DOHH2 (cell line): ENCODE measurements at regions not wholly inside any gene's neighbourhood (a gene's known extent, or its start where the extent isn't known, plus 50 kb on each side); places are given as distances from the start of the nearest gene placed in this dataset.

ENCODE experiments used
- H3F3A ChIP-seq: fragments of 200-600 bp; sonication (generic), shearing (Covaris generic); 2 replicates; pipeline ENCODE4 v1.6.0; 2016; ENCODE audit warnings: antibody characterized with exemption, mild to moderate bottlenecking; ENCODE audit not compliant: control insufficient read depth, insufficient read depth
- H3K27ac ChIP-seq: fragments of 200-600 bp; sonication (generic); 2 replicates; pipeline ENCODE4 v1.5.1; 2014; ENCODE audit warnings: low read depth, mild to moderate bottlenecking, low read length, moderate library complexity
- H3K27me3 ChIP-seq: fragments of 200-600 bp; sonication (generic); 2 replicates; pipeline ENCODE4 v1.6.1; 2014; ENCODE audit warnings: mild to moderate bottlenecking, low read length, mixed read lengths; ENCODE audit not compliant: control insufficient read depth
- H3K36me3 ChIP-seq: fragments of 200-600 bp; sonication (generic); 2 replicates; pipeline ENCODE4 v1.6.1; 2014; ENCODE audit warnings: mild to moderate bottlenecking, low read length, moderate library complexity, mixed read lengths; ENCODE audit not compliant: control insufficient read depth
- H3K4me1 ChIP-seq: fragments of 200-600 bp; sonication (generic); 2 replicates; pipeline ENCODE4 v1.6.1; 2014; ENCODE audit warnings: mild to moderate bottlenecking, low read length, mixed read lengths; ENCODE audit not compliant: control insufficient read depth
- H3K4me2 ChIP-seq: fragments of 200-600 bp; sonication (generic); 2 replicates; pipeline ENCODE4 v1.6.0; 2014; ENCODE audit warnings: mild to moderate bottlenecking, low read length, moderate library complexity
- H3K4me3 ChIP-seq: fragments of 200-600 bp; sonication (generic); 2 replicates; pipeline ENCODE4 v1.5.1; 2014; ENCODE audit warnings: mild to moderate bottlenecking, low read length, mixed read lengths
- H3K79me2 ChIP-seq: fragments of 200-600 bp; sonication (generic); 2 replicates; pipeline ENCODE4 v1.6.1; 2014; ENCODE audit warnings: mild to moderate bottlenecking, low read length, mixed read lengths; ENCODE audit not compliant: control insufficient read depth
- H3K9me2 ChIP-seq: fragments of 200-600 bp; sonication (generic); replicated peaks from 2 replicates; pipeline ENCODE4 v1.6.1; 2014; ENCODE audit warnings: mild to moderate bottlenecking, low read length, mixed read lengths; ENCODE audit not compliant: control insufficient read depth
- H3K9me3 ChIP-seq: fragments of 200-600 bp; sonication (generic); 2 replicates; pipeline ENCODE4 v1.6.1; 2014; ENCODE audit warnings: antibody characterized with exemption, low read length, mixed read lengths; ENCODE audit not compliant: control insufficient read depth, insufficient read depth
- H4K20me1 ChIP-seq: fragments of 200-600 bp; sonication (generic); 2 replicates; pipeline ENCODE4 v1.6.0; 2014; ENCODE audit warnings: low read depth, mild to moderate bottlenecking, antibody characterized with exemption, low read length, moderate library complexity; ENCODE audit not compliant: control insufficient read depth, insufficient read depth
- EZH2phosphoT487 ChIP-seq: fragments of 200-600 bp; sonication (generic); IDR thresholded peaks from 2 replicates; pipeline ENCODE4 v1.6.1; 2017; ENCODE audit warnings: borderline replicate concordance, mild to moderate bottlenecking, antibody characterized with exemption, low read length, moderate library complexity, mixed read lengths
- TF ChIP-seq, protein P1 (sequence below): fragments of 200-600 bp; sonication (generic); IDR thresholded peaks from one replicate; pipeline ENCODE4 v1.5.1; 2014; ENCODE audit warnings: antibody characterized with exemption, mild to moderate bottlenecking, low read depth, low read length; ENCODE audit not compliant: poor library complexity, severe bottlenecking

DNA sequence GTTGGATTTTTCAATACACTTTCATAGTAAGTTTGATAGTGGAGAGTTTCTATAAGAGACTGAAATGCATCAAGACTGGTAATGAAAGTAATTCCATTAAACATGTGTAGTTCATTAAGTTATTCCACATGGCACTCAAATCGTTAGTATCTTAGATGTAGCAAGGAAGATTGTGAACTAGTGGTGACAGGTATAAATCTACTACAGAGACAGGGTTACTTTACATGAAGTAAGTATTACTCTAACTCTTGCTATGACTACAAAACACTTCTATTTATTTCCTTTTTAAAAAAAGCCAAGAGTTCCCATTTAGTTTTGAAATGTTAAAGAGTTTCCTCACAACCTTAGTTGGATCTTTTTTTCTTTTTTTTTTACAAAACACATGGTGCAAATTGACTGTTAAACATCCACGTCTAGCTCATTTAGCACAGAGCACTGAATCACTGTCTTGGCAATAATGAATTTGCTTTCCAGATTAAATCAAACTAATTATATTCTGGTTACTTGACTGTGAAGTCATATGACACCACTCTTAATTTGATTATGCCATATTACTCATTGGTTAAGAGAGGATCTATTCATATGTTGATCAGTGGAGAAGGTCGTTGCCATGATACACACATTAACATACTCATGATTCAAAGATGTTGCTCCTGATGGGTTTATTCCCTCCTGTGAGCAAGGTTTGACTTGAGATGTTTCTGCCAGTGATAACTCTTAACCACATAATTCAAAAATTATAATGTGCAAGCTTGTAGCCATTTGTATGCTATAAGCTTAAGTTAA, 644.8 kb downstream of the EFNA5 start:
- no peak overlapping the region for H3K4me3 ChIP-seq
- no peaks in the 10 kb centered on the region for H3K4me1 ChIP-seq
- no peaks in the 10 kb centered on the region for H3K9me3 ChIP-seq
- no peak overlapping the region for H3K4me2 ChIP-seq
- no peaks in the 10 kb centered on the region for H4K20me1 ChIP-seq
- no peaks in the 10 kb centered on the region for H3F3A ChIP-seq
- no peaks in the 10 kb centered on the region for H3K79me2 ChIP-seq
- no peak overlapping the region for H3K27ac ChIP-seq
- H3K9me2 ChIP-seq: no peaks in the 10 kb centered on the region
- H3K36me3 ChIP-seq: no peaks in the 10 kb centered on the region
- H3K27me3 ChIP-seq: no peaks in the 10 kb centered on the region
- TF ChIP-seq EZH2phosphoT487: no peak

- H3K79me2 ChIP-seq: no peaks in the 10 kb centered on the region
- H3K9me3 ChIP-seq: no peaks in the 10 kb centered on the region
These were observed 647.0 kb downstream of the EFNA5 start for GRCh38 chr5:107023732-107024131.

DNA sequence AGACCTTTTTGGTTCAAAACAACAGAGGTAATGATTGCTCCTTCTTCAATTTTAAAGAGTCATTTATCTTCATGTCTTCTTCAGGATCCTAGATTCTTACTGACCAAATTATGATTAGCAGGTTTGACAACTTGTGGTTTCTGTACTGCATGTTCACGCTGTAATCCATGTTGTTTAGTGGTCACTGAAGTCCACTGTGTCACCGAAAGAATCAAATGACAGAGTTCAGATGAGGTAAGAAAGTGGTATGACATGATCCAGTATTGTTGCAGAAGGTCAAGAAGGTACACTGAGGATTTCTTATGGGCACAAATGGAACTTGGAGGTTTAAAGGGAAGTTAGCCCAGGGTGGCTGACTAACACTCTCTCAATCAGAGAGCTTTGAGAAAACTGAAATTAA, 649.2 kb downstream of the EFNA5 start:
- Histone ChIP-seq H3F3A (no peaks in the 10 kb centered on the region), H3K27me3 (no peaks in the 10 kb centered on the region), H3K36me3 (no peaks in the 10 kb centered on the region), H4K20me1 (no peaks in the 10 kb centered on the region), H3K9me2 (no peaks in the 10 kb centered on the region), H3K4me1 (no peaks in the 10 kb centered on the region), H3K4me3 (no peak overlapping the region), H3K9me3 (no peaks in the 10 kb centered on the region), H3K79me2 (no peaks in the 10 kb centered on the region), H3K27ac (no peak overlapping the region), H3K4me2 (no peak overlapping the region)
- TF ChIP-seq, protein P1, sequence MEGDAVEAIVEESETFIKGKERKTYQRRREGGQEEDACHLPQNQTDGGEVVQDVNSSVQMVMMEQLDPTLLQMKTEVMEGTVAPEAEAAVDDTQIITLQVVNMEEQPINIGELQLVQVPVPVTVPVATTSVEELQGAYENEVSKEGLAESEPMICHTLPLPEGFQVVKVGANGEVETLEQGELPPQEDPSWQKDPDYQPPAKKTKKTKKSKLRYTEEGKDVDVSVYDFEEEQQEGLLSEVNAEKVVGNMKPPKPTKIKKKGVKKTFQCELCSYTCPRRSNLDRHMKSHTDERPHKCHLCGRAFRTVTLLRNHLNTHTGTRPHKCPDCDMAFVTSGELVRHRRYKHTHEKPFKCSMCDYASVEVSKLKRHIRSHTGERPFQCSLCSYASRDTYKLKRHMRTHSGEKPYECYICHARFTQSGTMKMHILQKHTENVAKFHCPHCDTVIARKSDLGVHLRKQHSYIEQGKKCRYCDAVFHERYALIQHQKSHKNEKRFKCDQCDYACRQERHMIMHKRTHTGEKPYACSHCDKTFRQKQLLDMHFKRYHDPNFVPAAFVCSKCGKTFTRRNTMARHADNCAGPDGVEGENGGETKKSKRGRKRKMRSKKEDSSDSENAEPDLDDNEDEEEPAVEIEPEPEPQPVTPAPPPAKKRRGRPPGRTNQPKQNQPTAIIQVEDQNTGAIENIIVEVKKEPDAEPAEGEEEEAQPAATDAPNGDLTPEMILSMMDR: no peak
- TF ChIP-seq EZH2phosphoT487: no peak

More at GRCh38 chr5:107023732-107024131, 647.0 kb downstream of the EFNA5 start:
- Histone ChIP-seq H3K4me1 (no peaks in the 10 kb centered on the region), H3K27ac (no peak overlapping the region), H3K9me2 (no peaks in the 10 kb centered on the region), H3K27me3 (no peaks in the 10 kb centered on the region), H3K4me2 (no peak overlapping the region), H3F3A (no peaks in the 10 kb centered on the region), H4K20me1 (no peaks in the 10 kb centered on the region), H3K4me3 (no peak overlapping the region), H3K36me3 (no peaks in the 10 kb centered on the region)
- TF ChIP-seq, protein P1: no peak
- TF ChIP-seq EZH2phosphoT487: no peak

- no peak overlapping the region for H3K4me2 ChIP-seq
- TF ChIP-seq, protein P1: no peak
- no peak for TF ChIP-seq EZH2phosphoT487
- no peaks in the 10 kb centered on the region for H3K9me2 ChIP-seq
- H3K27me3 ChIP-seq: no peaks in the 10 kb centered on the region
- no peaks in the 10 kb centered on the region for H3F3A ChIP-seq
- H3K4me1 ChIP-seq: no peaks in the 10 kb centered on the region
- no peaks in the 10 kb centered on the region for H3K79me2 ChIP-seq
- no peak overlapping the region for H3K4me3 ChIP-seq
- H3K9me3 ChIP-seq: no peaks in the 10 kb centered on the region
- H3K36me3 ChIP-seq: no peaks in the 10 kb centered on the region
- H4K20me1 ChIP-seq: no peaks in the 10 kb centered on the region
- H3K27ac ChIP-seq: no peak overlapping the region
These were observed 650.1 kb downstream of the EFNA5 start for GRCh38 chr5:107020626-107021025.
